ENCODE measurements at regions not wholly inside any gene's neighbourhood (a gene's known extent, or its start where the extent isn't known, plus 50 kb on each side); places are given as distances from the start of the nearest gene placed in this dataset.

GRCh38 chr2:118520246-118520645 lies 327.2 kb downstream of the EN1 start:
- TF ChIP-seq, protein P1, sequence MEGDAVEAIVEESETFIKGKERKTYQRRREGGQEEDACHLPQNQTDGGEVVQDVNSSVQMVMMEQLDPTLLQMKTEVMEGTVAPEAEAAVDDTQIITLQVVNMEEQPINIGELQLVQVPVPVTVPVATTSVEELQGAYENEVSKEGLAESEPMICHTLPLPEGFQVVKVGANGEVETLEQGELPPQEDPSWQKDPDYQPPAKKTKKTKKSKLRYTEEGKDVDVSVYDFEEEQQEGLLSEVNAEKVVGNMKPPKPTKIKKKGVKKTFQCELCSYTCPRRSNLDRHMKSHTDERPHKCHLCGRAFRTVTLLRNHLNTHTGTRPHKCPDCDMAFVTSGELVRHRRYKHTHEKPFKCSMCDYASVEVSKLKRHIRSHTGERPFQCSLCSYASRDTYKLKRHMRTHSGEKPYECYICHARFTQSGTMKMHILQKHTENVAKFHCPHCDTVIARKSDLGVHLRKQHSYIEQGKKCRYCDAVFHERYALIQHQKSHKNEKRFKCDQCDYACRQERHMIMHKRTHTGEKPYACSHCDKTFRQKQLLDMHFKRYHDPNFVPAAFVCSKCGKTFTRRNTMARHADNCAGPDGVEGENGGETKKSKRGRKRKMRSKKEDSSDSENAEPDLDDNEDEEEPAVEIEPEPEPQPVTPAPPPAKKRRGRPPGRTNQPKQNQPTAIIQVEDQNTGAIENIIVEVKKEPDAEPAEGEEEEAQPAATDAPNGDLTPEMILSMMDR (IDR thresholded peaks at IDR 0.05) = no peak
- TF ChIP-seq SMC3 (IDR thresholded peaks at IDR 0.05; ENCODE audit: low read depth, low read length) = no peak
